Neural cell (in vitro differentiated cells): ENCODE measurements at regions not wholly inside any gene's neighbourhood (a gene's known extent, or its start where the extent isn't known, plus 50 kb on each side); places are given as distances from the start of the nearest gene placed in this dataset.
"Not testable (repeated sequence)": the region's sequence is repeated elsewhere in the genome, so short reads cannot be mapped to it uniquely, and the experiment has no call there.

ENCODE experiments used
- CTCF ChIP-seq: fragments of 450-650 bp; IDR thresholded peaks from 2 replicates; pipeline ENCODE4 v1.5.1; 2014; ENCODE audit warnings: antibody characterized with exemption, mild to moderate bottlenecking, moderate library complexity; ENCODE audit not compliant: poor library complexity, severe bottlenecking
- EP300 ChIP-seq: fragments of 450-650 bp; conservative IDR thresholded peaks from 2 replicates; pipeline ENCODE4 v1.6.1; 2014; ENCODE audit warnings: antibody characterized with exemption, mild to moderate bottlenecking, moderate library complexity; ENCODE audit not compliant: poor library complexity, severe bottlenecking
- EZH2 ChIP-seq: fragments of 200-600, 300-800 bp; shearing (Covaris generic), sonication (generic); IDR thresholded peaks from 2 replicates; pipeline ENCODE4 v1.6.1; 2014; ENCODE audit warnings: antibody characterized with exemption, low read length, borderline replicate concordance, mild to moderate bottlenecking; ENCODE audit not compliant: insufficient read depth, poor library complexity, severe bottlenecking
- POLR2AphosphoS5 ChIP-seq: IDR thresholded peaks from 2 replicates; pipeline ENCODE4 v1.6.1; 2012

GRCh38 chr7:124244469-124244868 lies 211.6 kb upstream of the TMEM229A start:
- not testable (repeated sequence) for TF ChIP-seq CTCF, POLR2AphosphoS5, EP300, EZH2
